Epithelial cell of esophagus (primary cell): ENCODE measurements at regions not wholly inside any gene's neighbourhood (a gene's known extent, or its start where the extent isn't known, plus 50 kb on each side); places are given as distances from the start of the nearest gene placed in this dataset.

Experiments
- DNase-seq: peaks from one replicate; pipeline ENCODE4 v3.0.0; 2010; ENCODE audit warnings: low read depth
- H3K4me3 ChIP-seq: 2 replicates; pipeline ENCODE4 v1.5.1; 2011; ENCODE audit warnings: mild to moderate bottlenecking, low read length, control low read depth
- TF ChIP-seq, protein P1 (sequence below): IDR thresholded peaks from 2 replicates; pipeline ENCODE4 v1.5.1; 2011; ENCODE audit warnings: low read depth, mild to moderate bottlenecking, low read length, control low read depth, inconsistent platforms; ENCODE audit not compliant: insufficient read depth; ENCODE audit errors: missing control alignments

DNA sequence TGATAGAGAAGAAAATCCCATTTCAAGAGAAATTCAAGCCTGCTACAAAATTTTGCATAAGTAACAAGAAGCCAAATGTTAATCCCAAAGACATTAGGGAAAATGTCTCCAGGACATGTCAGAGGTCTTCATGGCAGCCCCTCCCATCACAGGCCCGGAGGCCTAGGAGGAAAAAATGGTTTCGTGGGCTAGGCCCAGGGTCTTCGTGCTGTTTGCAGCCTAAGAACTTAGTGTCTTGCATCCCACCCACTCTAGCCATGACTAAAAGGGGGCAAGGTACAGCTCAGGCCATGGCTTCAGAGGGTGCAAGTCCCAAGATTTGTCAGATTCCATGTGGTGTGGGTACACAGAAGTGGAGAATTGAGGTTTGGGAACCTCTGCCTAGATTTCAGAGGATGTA lies 57.8 kb upstream of the TAPT1 start:
- TF ChIP-seq, protein P1, sequence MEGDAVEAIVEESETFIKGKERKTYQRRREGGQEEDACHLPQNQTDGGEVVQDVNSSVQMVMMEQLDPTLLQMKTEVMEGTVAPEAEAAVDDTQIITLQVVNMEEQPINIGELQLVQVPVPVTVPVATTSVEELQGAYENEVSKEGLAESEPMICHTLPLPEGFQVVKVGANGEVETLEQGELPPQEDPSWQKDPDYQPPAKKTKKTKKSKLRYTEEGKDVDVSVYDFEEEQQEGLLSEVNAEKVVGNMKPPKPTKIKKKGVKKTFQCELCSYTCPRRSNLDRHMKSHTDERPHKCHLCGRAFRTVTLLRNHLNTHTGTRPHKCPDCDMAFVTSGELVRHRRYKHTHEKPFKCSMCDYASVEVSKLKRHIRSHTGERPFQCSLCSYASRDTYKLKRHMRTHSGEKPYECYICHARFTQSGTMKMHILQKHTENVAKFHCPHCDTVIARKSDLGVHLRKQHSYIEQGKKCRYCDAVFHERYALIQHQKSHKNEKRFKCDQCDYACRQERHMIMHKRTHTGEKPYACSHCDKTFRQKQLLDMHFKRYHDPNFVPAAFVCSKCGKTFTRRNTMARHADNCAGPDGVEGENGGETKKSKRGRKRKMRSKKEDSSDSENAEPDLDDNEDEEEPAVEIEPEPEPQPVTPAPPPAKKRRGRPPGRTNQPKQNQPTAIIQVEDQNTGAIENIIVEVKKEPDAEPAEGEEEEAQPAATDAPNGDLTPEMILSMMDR = no peak
- H3K4me3 ChIP-seq = no peak overlapping the region
- no peak for DNase-seq

DNA sequence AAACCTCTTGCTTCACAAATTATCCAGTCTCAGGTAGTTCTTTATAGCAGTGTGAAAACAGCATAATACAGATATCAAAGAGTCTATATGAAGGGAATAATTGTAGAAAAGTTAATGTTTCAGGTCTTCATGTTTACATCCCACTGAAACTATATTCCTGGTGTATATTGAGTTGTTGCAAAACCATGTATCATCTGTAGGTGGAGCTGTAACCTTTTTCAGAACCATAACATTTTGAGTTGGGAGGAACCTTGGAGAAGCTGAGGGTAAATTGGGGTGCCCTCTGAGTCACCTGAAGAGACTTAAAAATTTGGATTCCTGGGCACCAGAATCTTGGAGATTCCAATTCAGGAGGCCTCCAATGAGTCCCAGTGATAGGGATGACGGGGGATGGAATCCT lies 51.9 kb upstream of the TAPT1 start:
- no peak for DNase-seq
- H3K4me3 ChIP-seq = no peak overlapping the region
- TF ChIP-seq, protein P1 = no peak
